ENCODE measurements at regions not wholly inside any gene's neighbourhood (a gene's known extent, or its start where the extent isn't known, plus 50 kb on each side); places are given as distances from the start of the nearest gene placed in this dataset.
A peak's percentile ranks its signal among the peaks of the same experiment; 100 is the strongest.

- DNase-seq (ENCODE audit: low spot score), result no peak
These were observed 62.8 kb upstream of the BCAR3 start for GRCh38 chr1:93744299-93744988.

GRCh38 chr1:93743465-93743864 lies 61.8 kb upstream of the BCAR3 start:
- no peak for DNase-seq (ENCODE audit: low spot score)

GRCh38 chr1:93740601-93741031 lies 59.0 kb upstream of the BCAR3 start:
- DNase-seq (ENCODE audit: low spot score), result no peak

- no peak for DNase-seq (ENCODE audit: low spot score)
These were observed 58.5 kb upstream of the BCAR3 start for GRCh38 chr1:93740157-93740556.

GRCh38 chr1:93739472-93739871 lies 57.8 kb upstream of the BCAR3 start:
- DNase-seq (ENCODE audit: low spot score), result no peak

- DNase-seq (ENCODE audit: low spot score), result no peak
These were observed 57.3 kb upstream of the BCAR3 start for GRCh38 chr1:93738926-93739325.

GRCh38 chr1:93738075-93738622 lies 56.5 kb upstream of the BCAR3 start:
- DNase-seq (ENCODE audit: low spot score), result peak; percentile 78

GRCh38 chr1:93735722-93736121 lies 54.1 kb upstream of the BCAR3 start:
- peak; percentile 85 for DNase-seq (ENCODE audit: low spot score)

GRCh38 chr1:93734999-93735398 lies 53.4 kb upstream of the BCAR3 start:
- DNase-seq (ENCODE audit: low spot score), result no peak

GRCh38 chr1:93733340-93733739 lies 51.7 kb upstream of the BCAR3 start:
- no peak for DNase-seq (ENCODE audit: low spot score)

- no peak for DNase-seq (ENCODE audit: low spot score)
These were observed 50.9 kb upstream of the BCAR3 start for GRCh38 chr1:93732514-93732913.
